WTC11 (cell line): ENCODE measurements at regions not wholly inside any gene's neighbourhood (a gene's known extent, or its start where the extent isn't known, plus 50 kb on each side); places are given as distances from the start of the nearest gene placed in this dataset.
A peak's percentile ranks its signal among the peaks of the same experiment; 100 is the strongest.

ENCODE experiments used
- ATAC-seq: fragments of 200-7000 bp; cut with Tn5 transposase; 2 replicates; pipeline ENCODE4 v1.10.0; 2021; ENCODE audit warnings: mild to moderate bottlenecking, moderate library complexity
- CTCF ChIA-PET: fragments of 300-600 bp; sonication (Branson Sonifier 250); formaldehyde crosslinking; loops from one replicate; lab custom pipeline; 2021; ENCODE audit warnings: antibody characterized with exemption; lab: Charles Lee
- POLR2A ChIA-PET: fragments of 350-600 bp; sonication (Branson Sonifier 250); formaldehyde crosslinking; loops from one replicate; lab custom pipeline; 2021; ENCODE audit warnings: antibody characterized with exemption; lab: Charles Lee
- DNase-seq: peaks from one replicate; pipeline ENCODE4 v3.0.0; 2021; ENCODE audit warnings: low spot score
- H3K27ac Mint-ChIP-seq: 2 replicates; pipeline ENCODE4 v1.8.0; 2021; ENCODE audit warnings: mixed read lengths
- H3K27me3 Mint-ChIP-seq: 2 replicates; pipeline ENCODE4 v1.8.0; 2021; ENCODE audit warnings: low read depth, mild to moderate bottlenecking, moderate library complexity, mixed read lengths
- H3K36me3 Mint-ChIP-seq: 2 replicates; pipeline ENCODE4 v1.8.0; 2021; ENCODE audit warnings: mixed read lengths
- H3K4me1 Mint-ChIP-seq: 2 replicates; pipeline ENCODE4 v1.8.0; 2022; ENCODE audit warnings: mixed read lengths
- H3K4me3 Mint-ChIP-seq: 2 replicates; pipeline ENCODE4 v1.8.0; 2021; ENCODE audit warnings: mild to moderate bottlenecking, moderate library complexity, mixed read lengths
- H3K9me3 Mint-ChIP-seq: 2 replicates; pipeline ENCODE4 v1.8.0; 2021; ENCODE audit warnings: mixed read lengths
- ATF1 ChIP-seq: sonication (generic); formaldehyde crosslinking; IDR thresholded peaks from 2 replicates; pipeline ENCODE4 v1.8.1; 2023; ENCODE audit warnings: mild to moderate bottlenecking, moderate library complexity, missing genetic modification reagents
- ESRRA ChIP-seq: sonication (generic); formaldehyde crosslinking; IDR thresholded peaks from 2 replicates; pipeline ENCODE4 v1.8.1; 2022; ENCODE audit warnings: mild to moderate bottlenecking, missing genetic modification reagents, borderline replicate concordance
- FOXK1 ChIP-seq: sonication (generic); formaldehyde crosslinking; IDR thresholded peaks from 2 replicates; pipeline ENCODE4 v1.8.0; 2022; ENCODE audit warnings: mild to moderate bottlenecking, moderate library complexity, missing genetic modification reagents
- HMGA2 ChIP-seq: fragments of 250-450 bp; sonication (Bioruptor Pico); IDR thresholded peaks from 2 replicates; pipeline ENCODE4 v1.4.0; 2021; ENCODE audit warnings: mild to moderate bottlenecking, moderate library complexity
- MXD4 ChIP-seq: fragments of 250-450 bp; sonication (Bioruptor Pico); IDR thresholded peaks from 2 replicates; pipeline ENCODE4 v1.8.0; 2021; ENCODE audit warnings: mild to moderate bottlenecking, moderate library complexity, borderline replicate concordance
- NFE2L1 ChIP-seq: sonication (generic); formaldehyde crosslinking; IDR thresholded peaks from 2 replicates; pipeline ENCODE4 v1.8.1; 2023; ENCODE audit warnings: missing genetic modification reagents
- NFYB ChIP-seq: sonication (generic); formaldehyde crosslinking; conservative IDR thresholded peaks from 2 replicates; pipeline ENCODE4 v1.8.0; 2022; ENCODE audit warnings: low read depth, missing genetic modification reagents
- OVOL2 ChIP-seq: fragments of 250-450 bp; sonication (Bioruptor Pico); IDR thresholded peaks from 2 replicates; pipeline ENCODE4 v1.9.0; 2021; ENCODE audit warnings: mild to moderate bottlenecking, borderline replicate concordance
- TCF7 ChIP-seq: sonication (generic); formaldehyde crosslinking; IDR thresholded peaks from 2 replicates; pipeline ENCODE4 v1.8.0; 2022; ENCODE audit warnings: mild to moderate bottlenecking, low read depth, missing genetic modification reagents, moderate library complexity
- TEAD1 ChIP-seq: sonication (generic); formaldehyde crosslinking; IDR thresholded peaks from 2 replicates; pipeline ENCODE4 v1.8.0; 2022; ENCODE audit warnings: mild to moderate bottlenecking, missing genetic modification reagents
- TP53 ChIP-seq: sonication (generic); formaldehyde crosslinking; IDR thresholded peaks from 2 replicates; pipeline ENCODE4 v1.8.1; 2023; ENCODE audit warnings: mild to moderate bottlenecking, missing genetic modification reagents
- TF ChIP-seq, protein P1 (sequence below): sonication (generic); formaldehyde crosslinking; conservative IDR thresholded peaks from 2 replicates; pipeline ENCODE4 v1.8.1; 2022; ENCODE audit warnings: mild to moderate bottlenecking, missing genetic modification reagents
- TF ChIP-seq, protein P2 (sequence below): sonication (generic); formaldehyde crosslinking; IDR thresholded peaks from 2 replicates; pipeline ENCODE4 v1.8.0; 2022; ENCODE audit warnings: mild to moderate bottlenecking, missing genetic modification reagents
- TF ChIP-seq, protein P3 (sequence below): fragments of 250-450 bp; sonication (Bioruptor Pico); IDR thresholded peaks from 2 replicates; pipeline ENCODE4 v1.9.0; 2021; ENCODE audit warnings: mild to moderate bottlenecking
- TF ChIP-seq, protein P4 (sequence below): sonication (generic); formaldehyde crosslinking; IDR thresholded peaks from 2 replicates; pipeline ENCODE4 v1.8.1; 2023; ENCODE audit warnings: mild to moderate bottlenecking, missing genetic modification reagents, borderline replicate concordance
- TF ChIP-seq, protein P5 (sequence below): fragments of 200-600 bp; IDR thresholded peaks from 2 replicates; pipeline ENCODE4 v1.8.0; 2022; ENCODE audit warnings: antibody characterized with exemption
- TF ChIP-seq, protein P6 (sequence below): fragments of 250-450 bp; sonication (Bioruptor Pico); IDR thresholded peaks from 2 replicates; pipeline ENCODE4 v1.8.0; 2021; ENCODE audit warnings: mild to moderate bottlenecking

DNA sequence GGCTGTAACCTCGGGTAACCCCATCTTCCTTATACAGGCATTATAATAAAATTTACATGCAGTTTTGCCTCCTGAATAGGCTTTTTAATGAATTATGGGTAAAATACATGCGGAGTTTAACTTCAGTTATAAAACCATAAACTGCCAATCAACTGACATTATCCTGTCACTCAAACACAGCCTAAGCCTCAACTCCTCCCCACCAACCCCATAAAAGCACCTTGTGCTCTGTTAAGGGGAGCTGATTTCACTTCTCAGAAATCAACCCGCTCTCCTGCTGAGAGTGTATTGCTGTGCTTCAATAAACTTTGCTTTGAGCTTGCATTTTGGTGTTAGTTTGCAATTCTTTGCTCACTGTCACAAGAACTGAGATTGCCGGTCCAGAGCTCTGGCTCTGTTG, 1812.2 kb downstream of the BRINP3 start:
- ChIA-PET CTCF (no interaction called here), POLR2A (no interaction called here)
- Mint-ChIP-seq H3K27me3 (no peaks in the 10 kb centered on the region), H3K36me3 (peaks cover 6% of the 10 kb centered on the region), H3K4me3 (no peak overlapping the region), H3K4me1 (peaks cover 33% of the 10 kb centered on the region), H3K27ac (no peak overlapping the region), H3K9me3 (peaks cover 20% of the 10 kb centered on the region)
- TF ChIP-seq, protein P1, sequence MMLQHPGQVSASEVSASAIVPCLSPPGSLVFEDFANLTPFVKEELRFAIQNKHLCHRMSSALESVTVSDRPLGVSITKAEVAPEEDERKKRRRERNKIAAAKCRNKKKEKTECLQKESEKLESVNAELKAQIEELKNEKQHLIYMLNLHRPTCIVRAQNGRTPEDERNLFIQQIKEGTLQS (CRISPR knock-in tag) = no peak
- TF ChIP-seq, protein P2, sequence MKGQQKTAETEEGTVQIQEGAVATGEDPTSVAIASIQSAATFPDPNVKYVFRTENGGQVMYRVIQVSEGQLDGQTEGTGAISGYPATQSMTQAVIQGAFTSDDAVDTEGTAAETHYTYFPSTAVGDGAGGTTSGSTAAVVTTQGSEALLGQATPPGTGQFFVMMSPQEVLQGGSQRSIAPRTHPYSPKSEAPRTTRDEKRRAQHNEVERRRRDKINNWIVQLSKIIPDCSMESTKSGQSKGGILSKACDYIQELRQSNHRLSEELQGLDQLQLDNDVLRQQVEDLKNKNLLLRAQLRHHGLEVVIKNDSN (CRISPR knock-in tag) = no peak
- TF ChIP-seq, protein P3, sequence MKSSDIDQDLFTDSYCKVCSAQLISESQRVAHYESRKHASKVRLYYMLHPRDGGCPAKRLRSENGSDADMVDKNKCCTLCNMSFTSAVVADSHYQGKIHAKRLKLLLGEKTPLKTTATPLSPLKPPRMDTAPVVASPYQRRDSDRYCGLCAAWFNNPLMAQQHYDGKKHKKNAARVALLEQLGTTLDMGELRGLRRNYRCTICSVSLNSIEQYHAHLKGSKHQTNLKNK (CRISPR knock-in tag) = no peak
- no peak for TF ChIP-seq NFYB (CRISPR knock-in tag)
- TF ChIP-seq, protein P4, sequence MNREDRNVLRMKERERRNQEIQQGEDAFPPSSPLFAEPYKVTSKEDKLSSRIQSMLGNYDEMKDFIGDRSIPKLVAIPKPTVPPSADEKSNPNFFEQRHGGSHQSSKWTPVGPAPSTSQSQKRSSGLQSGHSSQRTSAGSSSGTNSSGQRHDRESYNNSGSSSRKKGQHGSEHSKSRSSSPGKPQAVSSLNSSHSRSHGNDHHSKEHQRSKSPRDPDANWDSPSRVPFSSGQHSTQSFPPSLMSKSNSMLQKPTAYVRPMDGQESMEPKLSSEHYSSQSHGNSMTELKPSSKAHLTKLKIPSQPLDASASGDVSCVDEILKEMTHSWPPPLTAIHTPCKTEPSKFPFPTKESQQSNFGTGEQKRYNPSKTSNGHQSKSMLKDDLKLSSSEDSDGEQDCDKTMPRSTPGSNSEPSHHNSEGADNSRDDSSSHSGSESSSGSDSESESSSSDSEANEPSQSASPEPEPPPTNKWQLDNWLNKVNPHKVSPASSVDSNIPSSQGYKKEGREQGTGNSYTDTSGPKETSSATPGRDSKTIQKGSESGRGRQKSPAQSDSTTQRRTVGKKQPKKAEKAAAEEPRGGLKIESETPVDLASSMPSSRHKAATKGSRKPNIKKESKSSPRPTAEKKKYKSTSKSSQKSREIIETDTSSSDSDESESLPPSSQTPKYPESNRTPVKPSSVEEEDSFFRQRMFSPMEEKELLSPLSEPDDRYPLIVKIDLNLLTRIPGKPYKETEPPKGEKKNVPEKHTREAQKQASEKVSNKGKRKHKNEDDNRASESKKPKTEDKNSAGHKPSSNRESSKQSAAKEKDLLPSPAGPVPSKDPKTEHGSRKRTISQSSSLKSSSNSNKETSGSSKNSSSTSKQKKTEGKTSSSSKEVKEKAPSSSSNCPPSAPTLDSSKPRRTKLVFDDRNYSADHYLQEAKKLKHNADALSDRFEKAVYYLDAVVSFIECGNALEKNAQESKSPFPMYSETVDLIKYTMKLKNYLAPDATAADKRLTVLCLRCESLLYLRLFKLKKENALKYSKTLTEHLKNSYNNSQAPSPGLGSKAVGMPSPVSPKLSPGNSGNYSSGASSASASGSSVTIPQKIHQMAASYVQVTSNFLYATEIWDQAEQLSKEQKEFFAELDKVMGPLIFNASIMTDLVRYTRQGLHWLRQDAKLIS (CRISPR knock-in tag) = no peak
- ATAC-seq (no peak), DNase-seq (no peak)

DNA sequence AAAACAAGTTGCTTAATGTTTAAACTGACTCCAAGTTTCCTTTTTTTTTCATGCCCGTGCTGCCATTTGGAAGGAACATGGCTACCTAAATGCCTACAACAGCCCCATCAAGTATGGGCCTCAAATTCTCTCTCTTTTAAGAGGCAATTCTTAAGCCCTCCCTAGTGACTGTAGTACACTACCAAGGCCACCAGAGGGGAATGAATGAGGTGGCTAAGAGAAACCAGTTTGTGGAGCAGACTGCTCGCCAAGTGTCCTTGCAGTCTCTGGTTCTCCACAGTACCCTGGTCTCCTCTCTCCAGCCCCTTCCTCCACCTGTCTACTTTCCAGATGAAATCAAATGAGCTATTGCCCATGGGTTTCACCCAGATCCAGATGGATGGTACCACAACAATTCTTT, 1809.6 kb downstream of the BRINP3 start:
- Mint-ChIP-seq H3K27ac (no peak overlapping the region), H3K9me3 (peaks cover 34% of the 10 kb centered on the region), H3K27me3 (no peaks in the 10 kb centered on the region), H3K4me1 (peaks cover 43% of the 10 kb centered on the region), H3K4me3 (no peak overlapping the region), H3K36me3 (peaks cover 17% of the 10 kb centered on the region)
- DNase-seq (no peak), ATAC-seq (peak; percentile 82)
- TF ChIP-seq OVOL2 (no peak), TEAD1 (no peak), NFE2L1 (CRISPR knock-in tag) (no peak), MXD4 (no peak)
- POLR2A ChIA-PET = no interaction called here
- CTCF ChIA-PET = no interaction called here

DNA sequence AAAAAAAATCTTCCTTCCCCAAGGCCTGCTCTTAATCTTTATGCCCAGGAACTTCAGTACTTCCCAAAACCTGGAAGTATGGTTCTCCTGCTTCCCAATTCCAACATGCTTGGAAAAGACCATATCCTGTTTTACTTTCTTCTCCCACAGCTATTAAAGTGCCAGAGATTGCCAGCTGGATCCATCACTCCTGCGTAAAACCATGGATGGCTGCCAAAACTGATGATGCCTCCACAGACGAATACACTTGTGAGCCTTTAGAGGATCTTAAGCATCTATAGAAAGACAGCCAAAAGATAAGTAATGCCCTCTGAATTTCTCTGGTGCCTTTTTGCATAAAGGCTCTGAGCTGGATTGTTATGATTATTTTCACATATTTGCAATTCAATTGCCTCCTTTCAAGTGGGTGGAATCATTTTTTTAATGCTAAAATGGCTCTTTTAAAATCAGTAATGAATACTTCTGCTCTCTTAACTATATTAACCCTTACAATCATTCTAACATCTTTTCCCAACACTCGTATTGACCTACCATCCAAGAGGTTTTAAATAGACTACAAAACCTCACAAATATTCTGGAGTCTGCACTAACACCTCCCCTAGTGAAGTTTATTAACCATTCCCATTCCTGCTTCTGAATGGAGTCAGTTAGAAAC, 1807.8 kb downstream of the BRINP3 start:
- no peak overlapping the region; the same call in 1 of the 2 replicates for H3K4me3 Mint-ChIP-seq
- ChIA-PET CTCF (no interaction called here), POLR2A (no interaction called here)
- H3K27ac Mint-ChIP-seq = peak overlapping the region; percentile 46; the same call in 1 of the 2 replicates
- H3K4me1 Mint-ChIP-seq = peaks cover 43% of the 10 kb centered on the region
- peak; percentile 20; the same call in 1 of the 2 replicates for ATAC-seq
- TF ChIP-seq, protein P5, sequence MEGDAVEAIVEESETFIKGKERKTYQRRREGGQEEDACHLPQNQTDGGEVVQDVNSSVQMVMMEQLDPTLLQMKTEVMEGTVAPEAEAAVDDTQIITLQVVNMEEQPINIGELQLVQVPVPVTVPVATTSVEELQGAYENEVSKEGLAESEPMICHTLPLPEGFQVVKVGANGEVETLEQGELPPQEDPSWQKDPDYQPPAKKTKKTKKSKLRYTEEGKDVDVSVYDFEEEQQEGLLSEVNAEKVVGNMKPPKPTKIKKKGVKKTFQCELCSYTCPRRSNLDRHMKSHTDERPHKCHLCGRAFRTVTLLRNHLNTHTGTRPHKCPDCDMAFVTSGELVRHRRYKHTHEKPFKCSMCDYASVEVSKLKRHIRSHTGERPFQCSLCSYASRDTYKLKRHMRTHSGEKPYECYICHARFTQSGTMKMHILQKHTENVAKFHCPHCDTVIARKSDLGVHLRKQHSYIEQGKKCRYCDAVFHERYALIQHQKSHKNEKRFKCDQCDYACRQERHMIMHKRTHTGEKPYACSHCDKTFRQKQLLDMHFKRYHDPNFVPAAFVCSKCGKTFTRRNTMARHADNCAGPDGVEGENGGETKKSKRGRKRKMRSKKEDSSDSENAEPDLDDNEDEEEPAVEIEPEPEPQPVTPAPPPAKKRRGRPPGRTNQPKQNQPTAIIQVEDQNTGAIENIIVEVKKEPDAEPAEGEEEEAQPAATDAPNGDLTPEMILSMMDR = no peak
- TF ChIP-seq, protein P6, sequence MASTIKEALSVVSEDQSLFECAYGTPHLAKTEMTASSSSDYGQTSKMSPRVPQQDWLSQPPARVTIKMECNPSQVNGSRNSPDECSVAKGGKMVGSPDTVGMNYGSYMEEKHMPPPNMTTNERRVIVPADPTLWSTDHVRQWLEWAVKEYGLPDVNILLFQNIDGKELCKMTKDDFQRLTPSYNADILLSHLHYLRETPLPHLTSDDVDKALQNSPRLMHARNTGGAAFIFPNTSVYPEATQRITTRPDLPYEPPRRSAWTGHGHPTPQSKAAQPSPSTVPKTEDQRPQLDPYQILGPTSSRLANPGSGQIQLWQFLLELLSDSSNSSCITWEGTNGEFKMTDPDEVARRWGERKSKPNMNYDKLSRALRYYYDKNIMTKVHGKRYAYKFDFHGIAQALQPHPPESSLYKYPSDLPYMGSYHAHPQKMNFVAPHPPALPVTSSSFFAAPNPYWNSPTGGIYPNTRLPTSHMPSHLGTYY (CRISPR knock-in tag) = no peak
- TF ChIP-seq TP53 (CRISPR knock-in tag) (no peak), TCF7 (CRISPR knock-in tag) (no peak), ATF1 (no peak), FOXK1 (no peak), HMGA2 (no peak), ESRRA (no peak)
- TF ChIP-seq, protein P4 (CRISPR knock-in tag) = no peak
- no peaks in the 10 kb centered on the region for H3K27me3 Mint-ChIP-seq
- no peak for DNase-seq
- H3K36me3 Mint-ChIP-seq = peaks cover 17% of the 10 kb centered on the region
- peaks cover 34% of the 10 kb centered on the region for H3K9me3 Mint-ChIP-seq
